WERI-Rb-1 (cell line): ENCODE measurements at regions not wholly inside any gene's neighbourhood (a gene's known extent, or its start where the extent isn't known, plus 50 kb on each side); places are given as distances from the start of the nearest gene placed in this dataset.

ENCODE experiments used
- DNase-seq: peaks from one replicate; pipeline ENCODE4 v3.0.0-alpha.2; 2020
- H3K27ac ChIP-seq: fragments of 250-450 bp; sonication (Bioruptor Pico); 2 replicates; pipeline ENCODE4 v1.5.1; 2020; ENCODE audit warnings: mild to moderate bottlenecking, moderate library complexity
- H3K27me3 ChIP-seq: fragments of 250-450 bp; sonication (Bioruptor Pico); 2 replicates; pipeline ENCODE4 v1.5.1; 2021; ENCODE audit warnings: mild to moderate bottlenecking, low read depth, moderate library complexity; ENCODE audit not compliant: insufficient read depth, severe bottlenecking
- H3K36me3 ChIP-seq: fragments of 250-450 bp; sonication (Bioruptor Pico); 2 replicates; pipeline ENCODE4 v1.5.1; 2020; ENCODE audit warnings: mild to moderate bottlenecking, moderate library complexity
- H3K4me3 ChIP-seq: 2 replicates; pipeline ENCODE4 v1.5.1; 2011; ENCODE audit warnings: low read depth, mild to moderate bottlenecking, control low read depth, low read length
- H3K9me3 ChIP-seq: fragments of 250-450 bp; sonication (Bioruptor Pico); 2 replicates; pipeline ENCODE4 v1.5.1; 2021; ENCODE audit warnings: mild to moderate bottlenecking, moderate library complexity; ENCODE audit not compliant: severe bottlenecking
- CTCF ChIP-seq: IDR thresholded peaks from 2 replicates; pipeline ENCODE4 v1.5.1; 2011; ENCODE audit warnings: low read depth, mild to moderate bottlenecking, control low read depth, inconsistent platforms, low read length

DNA sequence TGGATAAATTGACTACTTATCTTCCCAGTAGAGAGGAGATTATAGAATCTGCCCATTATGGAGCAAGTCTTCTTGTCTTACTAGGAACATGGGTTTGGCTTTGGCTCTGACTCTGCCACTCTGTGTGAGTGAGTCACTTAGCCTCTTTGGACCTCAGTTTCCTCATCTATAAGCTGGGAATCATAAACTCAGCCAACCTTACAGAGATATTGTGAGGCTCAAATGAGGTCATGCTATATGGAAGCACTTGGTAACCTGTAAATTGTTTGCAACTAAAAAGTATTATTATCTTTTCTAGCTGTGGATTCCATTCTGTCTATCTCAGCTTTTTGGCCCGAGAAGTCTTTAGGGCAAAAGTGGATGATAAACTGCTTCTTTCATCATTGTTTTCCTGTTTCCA is 186.8 kb upstream of the TSC22D1 start:
- no peaks in the 10 kb centered on the region for H3K36me3 ChIP-seq
- no peak overlapping the region for H3K4me3 ChIP-seq
- no peak for DNase-seq
- H3K27ac ChIP-seq, result no peak overlapping the region
- no peaks in the 10 kb centered on the region for H3K9me3 ChIP-seq
- no peak for TF ChIP-seq CTCF
- H3K27me3 ChIP-seq, result no peaks in the 10 kb centered on the region

DNA sequence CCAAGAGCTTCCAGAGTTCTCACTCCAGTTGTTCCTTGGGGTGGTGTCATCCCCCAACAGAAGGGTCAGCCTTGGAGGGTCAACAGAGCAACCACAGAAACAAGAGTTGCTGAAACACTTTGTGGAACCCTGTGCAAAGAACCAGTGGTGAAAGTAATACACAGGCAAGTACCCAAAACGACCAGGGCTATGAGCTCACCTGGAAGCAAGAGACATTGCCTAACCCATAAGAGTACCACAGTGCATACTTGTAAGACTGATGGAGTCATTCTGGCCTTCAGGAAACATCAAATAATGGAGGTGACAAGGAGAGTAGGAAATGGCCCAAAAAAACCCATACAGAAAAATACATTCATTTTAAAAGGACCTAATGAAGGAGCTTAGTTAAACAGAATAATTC is 184.3 kb upstream of the TSC22D1 start:
- Histone ChIP-seq H3K36me3 (no peaks in the 10 kb centered on the region), H3K9me3 (no peaks in the 10 kb centered on the region), H3K27ac (no peak overlapping the region), H3K4me3 (no peak overlapping the region), H3K27me3 (no peaks in the 10 kb centered on the region)
- no peak for TF ChIP-seq CTCF
- no peak for DNase-seq

DNA sequence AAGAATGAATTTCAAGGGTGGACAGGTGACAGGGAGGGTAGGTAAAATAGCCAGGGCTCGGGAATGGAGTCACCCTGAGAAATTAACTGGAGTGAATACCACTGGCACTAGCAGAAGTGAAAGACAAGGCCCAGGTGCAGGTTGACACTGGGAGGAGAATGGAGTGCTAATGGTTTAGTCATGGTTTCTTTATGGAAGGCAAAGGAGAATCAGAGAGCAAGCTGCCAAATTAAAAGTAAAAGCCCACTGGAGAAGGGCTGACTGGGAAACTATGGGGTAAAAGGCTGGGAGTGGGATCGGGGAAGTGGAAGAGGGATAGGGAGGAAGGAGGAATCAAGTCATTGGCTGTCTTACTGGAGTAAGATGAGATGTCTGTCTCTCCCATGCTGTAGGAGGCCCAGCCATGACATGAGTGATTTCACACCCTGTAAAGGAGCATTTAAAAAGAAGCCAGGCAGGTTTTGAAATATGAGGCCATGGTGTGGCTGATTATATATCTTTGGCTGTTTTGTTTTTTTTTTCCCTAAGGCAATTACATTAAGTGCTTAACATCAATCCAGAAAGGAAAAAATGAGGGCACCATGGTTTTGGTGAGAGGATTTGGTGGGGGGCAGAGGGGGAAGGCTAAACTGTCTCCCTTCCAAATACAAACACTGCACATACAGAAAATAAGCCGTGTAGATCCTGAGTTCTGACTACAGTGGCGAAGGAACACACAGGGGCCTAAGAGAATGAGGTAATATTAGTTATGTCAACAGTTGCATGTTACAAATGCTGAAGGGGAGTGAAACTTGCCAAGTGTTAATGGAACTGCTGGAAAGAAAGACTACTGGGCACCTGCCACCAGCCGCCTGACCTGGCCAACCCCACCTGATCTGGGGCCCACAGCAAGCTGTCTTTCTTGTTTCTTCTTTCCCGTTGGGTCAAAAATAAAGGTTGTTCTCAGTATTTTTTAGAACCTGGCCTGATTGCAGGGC is 183.5 kb upstream of the TSC22D1 start:
- Histone ChIP-seq H3K27ac (no peak overlapping the region), H3K4me3 (no peak overlapping the region), H3K27me3 (no peaks in the 10 kb centered on the region), H3K9me3 (no peaks in the 10 kb centered on the region), H3K36me3 (no peaks in the 10 kb centered on the region)
- no peak for DNase-seq
- TF ChIP-seq CTCF, result no peak

DNA sequence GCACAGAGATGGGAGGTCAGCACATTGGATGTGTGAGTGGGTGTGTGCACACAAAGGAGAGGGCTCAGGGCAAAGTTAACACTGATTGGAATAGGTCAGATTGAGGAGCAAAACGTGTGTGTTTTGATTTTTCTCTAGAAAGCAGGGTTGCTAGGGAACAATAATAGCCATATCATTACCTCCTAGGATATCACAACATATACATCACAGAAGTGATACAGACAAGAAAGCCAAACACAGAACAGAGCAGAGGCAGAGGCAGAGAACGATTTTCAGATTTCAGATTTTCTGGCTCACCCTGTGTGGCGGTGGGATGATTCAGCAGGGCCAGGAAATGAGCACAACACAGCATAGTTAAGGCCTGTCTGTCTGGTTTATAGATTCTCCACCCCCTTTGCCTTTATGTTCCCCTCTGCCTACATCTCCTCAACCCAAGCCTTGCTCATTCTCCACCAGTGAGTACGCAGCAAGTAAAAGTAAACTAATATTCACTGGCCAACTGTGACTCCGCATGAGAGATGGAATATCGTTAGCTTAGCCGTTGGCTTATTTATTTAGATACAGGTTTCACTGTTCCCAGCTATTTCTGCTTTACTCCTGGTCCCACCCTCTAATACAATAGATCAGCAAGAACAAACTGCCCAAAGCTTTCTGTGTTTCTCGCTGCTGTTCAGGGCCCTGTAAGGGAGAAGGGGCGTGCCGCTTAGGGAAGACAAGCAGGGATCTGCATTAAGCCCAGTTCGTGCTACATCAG is 182.7 kb upstream of the TSC22D1 start:
- no peak for TF ChIP-seq CTCF
- H3K9me3 ChIP-seq, result no peaks in the 10 kb centered on the region
- no peaks in the 10 kb centered on the region for H3K27me3 ChIP-seq
- no peaks in the 10 kb centered on the region for H3K36me3 ChIP-seq
- no peak for DNase-seq
- no peak overlapping the region for H3K27ac ChIP-seq
- no peak overlapping the region for H3K4me3 ChIP-seq

- Histone ChIP-seq H3K9me3 (no peaks in the 10 kb centered on the region), H3K27me3 (no peaks in the 10 kb centered on the region), H3K4me3 (no peak overlapping the region), H3K27ac (no peak overlapping the region), H3K36me3 (no peaks in the 10 kb centered on the region)
- TF ChIP-seq CTCF, result no peak
- no peak for DNase-seq
Observed at GRCh38 chr13:44757671-44758070, 181.5 kb upstream of the TSC22D1 start.
